H1 (cell line): ENCODE measurements at regions not wholly inside any gene's neighbourhood (a gene's known extent, or its start where the extent isn't known, plus 50 kb on each side); places are given as distances from the start of the nearest gene placed in this dataset.

Source experiments
- CTCF ChIA-PET: fragments of 300-600 bp; sonication (Branson Sonifier 250); formaldehyde crosslinking; loops from one replicate; lab custom pipeline; 2021; ENCODE audit not compliant: partially characterized antibody; lab: Charles Lee
- POLR2A ChIA-PET: fragments of 300-600 bp; sonication (Branson Sonifier 250); formaldehyde crosslinking; loops from one replicate; lab custom pipeline; 2021; ENCODE audit warnings: inconsistent platforms; ENCODE audit not compliant: partially characterized antibody; lab: Charles Lee
- DNase-seq, 2 experiments: peaks; one replicate each; pipeline versions ENCODE4 v3.0.0 to v3.0.0-alpha.2; 2010 to 2022; ENCODE audit warnings: low spot score in 2 of 2, low read depth in 1 of 2, mixed read lengths in 1 of 2
- FAIRE-seq: peaks from 2 replicates; lab custom pipeline; 2011; peaks lifted over from hg19 to GRCh38; lab: Jason Lieb, UNC
- H2AFZ ChIP-seq: 2 replicates; pipeline ENCODE4 v1.8.1; 2012; ENCODE audit warnings: low read length, inconsistent platforms
- H2AK5ac ChIP-seq: 2 replicates; pipeline ENCODE4 v1.6.1; 2013; ENCODE audit warnings: low read depth, low read length
- H2BK120ac ChIP-seq: replicated peaks from 2 replicates; pipeline ENCODE3; 2013; ENCODE audit warnings: low read depth, low read length, inconsistent platforms
- H2BK12ac ChIP-seq: 2 replicates; pipeline ENCODE4 v1.6.1; 2013; ENCODE audit warnings: low read depth, low read length
- H2BK15ac ChIP-seq: 2 replicates; pipeline ENCODE4 v1.6.1; 2013; ENCODE audit warnings: low read length
- H2BK20ac ChIP-seq: 2 replicates; pipeline ENCODE4 v1.6.1; 2013; ENCODE audit warnings: low read length
- H2BK5ac ChIP-seq: 2 replicates; pipeline ENCODE4 v1.6.1; 2013; ENCODE audit warnings: low read depth, low read length
- H3K14ac ChIP-seq: 2 replicates; pipeline ENCODE4 v1.6.1; 2013; ENCODE audit warnings: inconsistent platforms; ENCODE audit not compliant: insufficient read length
- H3K18ac ChIP-seq: 2 replicates; pipeline ENCODE4 v1.6.1; 2013; ENCODE audit warnings: low read length; ENCODE audit errors: extremely low read depth
- H3K23ac ChIP-seq: 2 replicates; pipeline ENCODE4 v1.6.1; 2013; ENCODE audit warnings: inconsistent platforms; ENCODE audit not compliant: insufficient read length
- H3K23me2 ChIP-seq: 2 replicates; pipeline ENCODE4 v1.6.1; 2013; ENCODE audit warnings: low read depth, low read length
- H3K27ac ChIP-seq: 2 replicates; pipeline ENCODE4 v1.6.1; 2011; ENCODE audit warnings: low read depth, low read length, inconsistent platforms
- H3K27me3 ChIP-seq, 4 experiments: replicated peaks in 1 of 4; 1 replicate in 1 of 4; 2 replicates in 3 of 4; pipeline versions ENCODE4 v1.6.1 to v1.8.1; 2011 to 2013; ENCODE audit warnings: low read length in 3 of 4, mild to moderate bottlenecking in 3 of 4, inconsistent platforms in 2 of 4, mixed read lengths in 2 of 4, moderate library complexity in 1 of 4; ENCODE audit not compliant: control insufficient read depth in 3 of 4, insufficient read depth in 3 of 4; ENCODE audit errors: extremely low read depth in 1 of 4
- H3K36me3 ChIP-seq, 4 experiments: 2 replicates each; pipeline versions ENCODE4 v1.6.1 to v1.8.1; 2011 to 2013; ENCODE audit warnings: mild to moderate bottlenecking in 4 of 4, low read length in 3 of 4, moderate library complexity in 2 of 4, control low read depth in 1 of 4, inconsistent platforms in 1 of 4; ENCODE audit not compliant: insufficient read depth in 4 of 4, control insufficient read depth in 2 of 4
- H3K4ac ChIP-seq: replicated peaks from 2 replicates; pipeline ENCODE3; 2013; ENCODE audit warnings: low read length, low read depth, mixed read lengths, inconsistent platforms; ENCODE audit not compliant: insufficient read length
- H3K4me1 ChIP-seq, 4 experiments: replicated peaks in 1 of 4; 1 replicate in 1 of 4; 2 replicates in 3 of 4; pipeline versions ENCODE4 v1.6.1 to v1.8.1; 2011 to 2013; ENCODE audit warnings: low read length in 3 of 4, inconsistent platforms in 2 of 4, mixed read lengths in 1 of 4; ENCODE audit not compliant: insufficient read depth in 4 of 4, control insufficient read depth in 3 of 4
- H3K4me2 ChIP-seq, 2 experiments: 2 replicates each; pipeline versions ENCODE4 v1.6.1 to v1.8.1; 2011 to 2013; ENCODE audit warnings: low read depth in 2 of 2, low read length in 2 of 2, control low read depth in 1 of 2, inconsistent platforms in 1 of 2, mild to moderate bottlenecking in 1 of 2; ENCODE audit not compliant: insufficient read depth in 1 of 2
- H3K4me3 ChIP-seq, 4 experiments: fragments of 200-600, 300-600 bp in 1 of 4; sonication (generic), shearing (Covaris generic), sonication (Bioruptor Twin) in 1 of 4; 2 replicates each; pipeline versions ENCODE4 v1.5.1 to v1.8.1; 2011 to 2016; ENCODE audit warnings: low read length in 4 of 4, low read depth in 3 of 4, control low read depth in 2 of 4, inconsistent platforms in 2 of 4, mild to moderate bottlenecking in 2 of 4, mixed read lengths in 1 of 4, moderate library complexity in 1 of 4; ENCODE audit not compliant: insufficient read depth in 2 of 4; ENCODE audit errors: extremely low read depth in 1 of 4
- H3K56ac ChIP-seq: replicated peaks from 2 replicates; pipeline ENCODE3; 2013; ENCODE audit warnings: low read depth, mild to moderate bottlenecking, mixed read lengths, low read length, inconsistent platforms; ENCODE audit not compliant: insufficient read length
- H3K79me1 ChIP-seq: 2 replicates; pipeline ENCODE4 v1.6.1; 2013; ENCODE audit warnings: low read depth, low read length, control low read depth
- H3K79me2 ChIP-seq, 2 experiments: 2 replicates each; pipeline versions ENCODE4 v1.6.1 to v1.8.1; 2012 to 2013; ENCODE audit warnings: low read length in 2 of 2, mild to moderate bottlenecking in 2 of 2, inconsistent platforms in 1 of 2; ENCODE audit not compliant: insufficient read depth in 2 of 2, control insufficient read depth in 1 of 2
- H3K9ac ChIP-seq, 4 experiments: replicated peaks in 1 of 4; 1 replicate in 1 of 4; 2 replicates in 3 of 4; pipeline versions ENCODE4 v1.6.1 to v1.8.1; 2011 to 2013; ENCODE audit warnings: low read depth in 3 of 4, low read length in 3 of 4, control low read depth in 2 of 4, mild to moderate bottlenecking in 2 of 4, moderate library complexity in 2 of 4, inconsistent platforms in 1 of 4; ENCODE audit errors: extremely low read depth in 1 of 4
- H3K9me3 ChIP-seq, 2 experiments: 2 replicates each; pipeline versions ENCODE4 v1.6.1 to v1.8.1; 2012 to 2013; ENCODE audit warnings: mild to moderate bottlenecking in 2 of 2, moderate library complexity in 2 of 2, control low read depth in 1 of 2, inconsistent platforms in 1 of 2, low read depth in 1 of 2, low read length in 1 of 2, mixed read lengths in 1 of 2; ENCODE audit not compliant: insufficient read depth in 2 of 2
- H4K20me1 ChIP-seq, 2 experiments: replicated peaks in 1 of 2; 2 replicates each; pipeline versions ENCODE3 to v1.8.1; 2011 to 2013; ENCODE audit warnings: inconsistent platforms in 2 of 2, low read length in 2 of 2, mild to moderate bottlenecking in 1 of 2; ENCODE audit not compliant: insufficient read depth in 2 of 2, control insufficient read depth in 1 of 2
- H4K5ac ChIP-seq: 2 replicates; pipeline ENCODE4 v1.6.1; 2013; ENCODE audit warnings: low read length, low read depth, mixed read lengths, inconsistent platforms; ENCODE audit not compliant: insufficient read length
- H4K8ac ChIP-seq: 2 replicates; pipeline ENCODE4 v1.8.0; 2013; ENCODE audit warnings: mild to moderate bottlenecking, moderate library complexity, low read length, inconsistent platforms; ENCODE audit not compliant: insufficient read depth; ENCODE audit errors: extremely low read depth
- H4K91ac ChIP-seq: replicated peaks from 2 replicates; pipeline ENCODE3; 2013; ENCODE audit warnings: low read length, mixed read lengths, inconsistent platforms; ENCODE audit not compliant: insufficient read length
- BACH1 ChIP-seq: IDR thresholded peaks from 2 replicates; pipeline ENCODE4 v1.6.1; 2012; ENCODE audit warnings: low read length, improper control_type of control experiment
- CHD2 ChIP-seq: IDR thresholded peaks from 2 replicates; pipeline ENCODE4 v1.6.1; 2012; ENCODE audit warnings: low read length, improper control_type of control experiment
- GABPA ChIP-seq: IDR thresholded peaks from 2 replicates; pipeline ENCODE4 v1.6.1; 2011; ENCODE audit warnings: mild to moderate bottlenecking, low read length, moderate library complexity, borderline replicate concordance; ENCODE audit not compliant: insufficient read depth
- JUN ChIP-seq: IDR thresholded peaks from 2 replicates; pipeline ENCODE4 v1.6.1; 2011; ENCODE audit warnings: low read depth, mild to moderate bottlenecking, improper control_type of control experiment, low read length
- TEAD4 ChIP-seq: IDR thresholded peaks from 2 replicates; pipeline ENCODE4 v1.6.1; 2012; ENCODE audit warnings: low read depth, low read length, inconsistent platforms, mixed read lengths
- WGBS, 2 experiments: shearing (Covaris generic) in 1 of 2; methylation state at CpG; one replicate each; pipeline versions ENCODE4 v1.1.6 to v1.1.7; 2013 to 2015; ENCODE audit warnings: low lambda C conversion rate in 2 of 2, mixed read lengths in 2 of 2, inconsistent platforms in 1 of 2, low coverage in 1 of 2, missing lambda C conversion rate in 1 of 2; ENCODE audit not compliant: insufficient replicate concordance in 2 of 2, insufficient coverage in 1 of 2, insufficient read length in 1 of 2; ENCODE audit errors: extremely low coverage in 1 of 2, missing lambda C conversion rate in 1 of 2; 5-methylcytosine and 5-hydroxymethylcytosine counted together

DNA sequence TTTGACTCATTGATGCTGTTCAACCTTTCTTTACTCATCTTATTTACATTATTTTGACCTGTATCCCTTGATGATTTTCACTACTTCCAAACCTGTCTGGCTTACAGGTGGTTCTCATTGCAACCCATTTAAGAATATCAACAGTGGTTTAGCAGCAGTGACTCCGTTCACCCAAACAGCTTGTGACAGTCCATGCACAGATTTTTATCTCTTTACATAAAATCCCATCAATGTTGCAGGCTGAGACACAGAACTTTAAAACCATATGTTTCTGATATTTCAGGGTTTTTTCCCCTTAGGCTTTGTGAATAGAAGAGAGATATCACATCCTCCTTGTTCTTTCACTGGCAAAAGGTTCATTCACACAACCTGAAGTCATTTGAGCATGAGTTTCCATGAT, 149.1 kb upstream of the CDIN1 start:
- H2BK20ac ChIP-seq = no peak overlapping the region
- WGBS, 2 experiments = 93% methylated on average over 1 of the region's 1 CpG; no CpG with 5 or more reads in 1 of the 2 experiments
- no peak overlapping the region for H2BK5ac ChIP-seq
- no peak overlapping the region for H3K23ac ChIP-seq
- H3K4me2 ChIP-seq = no peak overlapping the region
- H3K14ac ChIP-seq = no peak overlapping the region
- H4K5ac ChIP-seq = no peak overlapping the region
- no peak overlapping the region for H2BK12ac ChIP-seq
- H3K4me3 ChIP-seq = no peak overlapping the region
- H3K23me2 ChIP-seq = no peaks in the 10 kb centered on the region
- no peaks in the 10 kb centered on the region for H3K79me2 ChIP-seq
- TF ChIP-seq GABPA (no peak), CHD2 (no peak), TEAD4 (no peak), BACH1 (no peak), JUN (no peak)
- no peak overlapping the region for H4K8ac ChIP-seq
- H3K4ac ChIP-seq = no peak overlapping the region
- H3K79me1 ChIP-seq = no peaks in the 10 kb centered on the region
- no peaks in the 10 kb centered on the region for H4K20me1 ChIP-seq
- H3K9ac ChIP-seq = no peak overlapping the region
- H3K27me3 ChIP-seq = no peaks in the 10 kb centered on the region
- no peak overlapping the region for H2AK5ac ChIP-seq
- POLR2A ChIA-PET = no interaction called here
- CTCF ChIA-PET = no interaction called here
- no peak overlapping the region for H2BK15ac ChIP-seq
- peaks cover 0 to 3% (median 1%) of the 10 kb centered on the region in 4 experiments; a peak in 1 of 7 replicates for H3K4me1 ChIP-seq
- no peak overlapping the region for H2AFZ ChIP-seq
- no peak for DNase-seq
- H3K9me3 ChIP-seq = no peaks in the 10 kb centered on the region
- no peak overlapping the region for H3K18ac ChIP-seq
- no peak overlapping the region for H2BK120ac ChIP-seq
- no peak overlapping the region for H4K91ac ChIP-seq
- H3K56ac ChIP-seq = no peak overlapping the region
- no peak overlapping the region for H3K27ac ChIP-seq
- no peak for FAIRE-seq
- H3K36me3 ChIP-seq = no peaks in the 10 kb centered on the region
